Neural cell (in vitro differentiated cells): ENCODE measurements at regions not wholly inside any gene's neighbourhood (a gene's known extent, or its start where the extent isn't known, plus 50 kb on each side); places are given as distances from the start of the nearest gene placed in this dataset.

Experiments
- H2AFZ ChIP-seq: fragments of 200-600, 300-800 bp; sonication (generic), shearing (Covaris generic); 2 replicates; pipeline ENCODE4 v1.6.0; 2014; ENCODE audit warnings: low read depth, mild to moderate bottlenecking, antibody characterized with exemption, low read length, moderate library complexity
- H3F3A ChIP-seq: fragments of 200-600 bp; shearing (Covaris generic); 2 replicates; pipeline ENCODE4 v1.6.1; 2016; ENCODE audit warnings: mild to moderate bottlenecking, moderate library complexity, mixed read lengths, antibody characterized with exemption, low read length; ENCODE audit not compliant: insufficient read depth, poor library complexity, severe bottlenecking
- H3K27ac ChIP-seq: fragments of 200-600, 300-800 bp; sonication (generic), shearing (Covaris generic); 2 replicates; pipeline ENCODE4 v1.5.1; 2014; ENCODE audit warnings: mild to moderate bottlenecking, low read length, moderate library complexity
- H3K27me3 ChIP-seq: fragments of 300-800, 200-600 bp; sonication (generic), shearing (Covaris generic); 2 replicates; pipeline ENCODE4 v1.6.0; 2014; ENCODE audit warnings: mild to moderate bottlenecking, low read depth, low read length, moderate library complexity; ENCODE audit not compliant: insufficient read depth
- H3K36me3 ChIP-seq: fragments of 300-800, 200-600 bp; sonication (generic), shearing (Covaris generic); 2 replicates; pipeline ENCODE4 v1.5.1; 2014; ENCODE audit warnings: mild to moderate bottlenecking, antibody characterized with exemption, low read length, moderate library complexity; ENCODE audit not compliant: insufficient read depth
- H3K4me2 ChIP-seq: fragments of 300-800, 200-600 bp; sonication (generic), shearing (Covaris generic); 2 replicates; pipeline ENCODE4 v1.6.0; 2014; ENCODE audit warnings: mild to moderate bottlenecking, low read length
- H3K4me3 ChIP-seq: fragments of 300-800, 200-600 bp; sonication (generic), shearing (Covaris generic); 2 replicates; pipeline ENCODE4 v1.5.1; 2014; ENCODE audit warnings: mild to moderate bottlenecking, low read length, moderate library complexity
- H3K79me2 ChIP-seq: fragments of 200-600 bp; shearing (Covaris generic); replicated peaks from 2 replicates; pipeline ENCODE4 v1.6.0; 2014; ENCODE audit warnings: mild to moderate bottlenecking, low read length, moderate library complexity; ENCODE audit not compliant: insufficient read depth
- H3K9ac ChIP-seq: fragments of 300-800, 200-600 bp; sonication (generic), shearing (Covaris generic); 2 replicates; pipeline ENCODE4 v1.6.1; 2016; ENCODE audit warnings: mild to moderate bottlenecking, low read length, mixed read lengths
- H3K9me2 ChIP-seq: fragments of 200-600 bp; shearing (Covaris generic); 2 replicates; pipeline ENCODE4 v1.6.1; 2016; ENCODE audit warnings: mild to moderate bottlenecking, low read length, mixed read lengths; ENCODE audit not compliant: insufficient read depth
- H3K9me3 ChIP-seq: fragments of 200-600, 300-800 bp; sonication (generic), shearing (Covaris generic); 2 replicates; pipeline ENCODE4 v1.6.1; 2016; ENCODE audit warnings: mild to moderate bottlenecking, mixed run types, low read length, moderate library complexity, mixed read lengths
- H4K20me1 ChIP-seq: fragments of 200-600 bp; shearing (Covaris generic); 2 replicates; pipeline ENCODE4 v1.6.1; 2016; ENCODE audit warnings: mild to moderate bottlenecking, mixed run types; ENCODE audit not compliant: insufficient read depth
- EP300 ChIP-seq: fragments of 450-650 bp; conservative IDR thresholded peaks from 2 replicates; pipeline ENCODE4 v1.6.1; 2014; ENCODE audit warnings: antibody characterized with exemption, mild to moderate bottlenecking, moderate library complexity; ENCODE audit not compliant: poor library complexity, severe bottlenecking
- EZH2 ChIP-seq: fragments of 200-600, 300-800 bp; shearing (Covaris generic), sonication (generic); IDR thresholded peaks from 2 replicates; pipeline ENCODE4 v1.6.1; 2014; ENCODE audit warnings: antibody characterized with exemption, low read length, borderline replicate concordance, mild to moderate bottlenecking; ENCODE audit not compliant: insufficient read depth, poor library complexity, severe bottlenecking
- MXI1 ChIP-seq: fragments of 450-650 bp; conservative IDR thresholded peaks from 2 replicates; pipeline ENCODE4 v1.6.1; 2014; ENCODE audit warnings: antibody characterized with exemption, mild to moderate bottlenecking; ENCODE audit not compliant: poor library complexity, severe bottlenecking
- POLR2AphosphoS5 ChIP-seq: IDR thresholded peaks from 2 replicates; pipeline ENCODE4 v1.6.1; 2012
- RAD21 ChIP-seq: fragments of 450-650 bp; conservative IDR thresholded peaks from 2 replicates; pipeline ENCODE4 v1.6.1; 2014; ENCODE audit warnings: antibody characterized with exemption, mild to moderate bottlenecking, moderate library complexity
- SMC3 ChIP-seq: fragments of 450-650 bp; conservative IDR thresholded peaks from 2 replicates; pipeline ENCODE4 v1.6.1; 2014; ENCODE audit warnings: antibody characterized with exemption, mild to moderate bottlenecking, moderate library complexity; ENCODE audit not compliant: poor library complexity
- TAF1 ChIP-seq: IDR thresholded peaks from 2 replicates; pipeline ENCODE4 v1.6.1; 2012; ENCODE audit warnings: low read depth
- TF ChIP-seq, protein P1 (sequence below): fragments of 450-650 bp; IDR thresholded peaks from 2 replicates; pipeline ENCODE4 v1.5.1; 2014; ENCODE audit warnings: antibody characterized with exemption, mild to moderate bottlenecking, moderate library complexity; ENCODE audit not compliant: poor library complexity, severe bottlenecking
- TF ChIP-seq, protein P2 (sequence below): IDR thresholded peaks from 2 replicates; pipeline ENCODE4 v1.6.1; 2012; ENCODE audit warnings: borderline replicate concordance

DNA sequence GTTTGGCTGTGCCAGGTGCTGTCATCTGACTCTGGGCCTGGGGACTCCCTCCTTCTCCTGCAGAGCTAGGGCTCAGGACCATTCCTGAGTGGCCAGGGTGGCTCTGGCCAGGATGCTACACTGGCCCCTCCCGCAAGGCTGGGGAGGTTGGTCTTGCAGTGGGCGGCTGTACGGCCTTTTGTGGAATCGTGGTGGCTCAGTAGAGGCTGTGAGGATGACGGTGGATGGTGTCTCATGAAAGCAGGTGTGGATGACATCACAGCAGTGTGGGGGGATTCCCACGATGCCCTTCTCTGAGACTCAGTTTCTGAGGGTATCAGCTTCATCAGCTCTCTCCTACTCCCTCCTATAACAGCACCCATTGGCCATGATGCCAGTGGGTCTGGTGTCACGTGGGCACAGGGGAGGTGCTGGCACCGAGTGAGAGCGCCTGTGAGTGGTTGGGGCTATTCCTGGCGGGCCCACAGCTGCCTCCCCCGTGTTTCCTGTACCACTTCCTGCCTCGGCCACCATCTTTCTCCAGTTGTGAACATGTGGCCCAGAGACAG lies 144.2 kb upstream of the HDAC4 start:
- TF ChIP-seq, protein P1, sequence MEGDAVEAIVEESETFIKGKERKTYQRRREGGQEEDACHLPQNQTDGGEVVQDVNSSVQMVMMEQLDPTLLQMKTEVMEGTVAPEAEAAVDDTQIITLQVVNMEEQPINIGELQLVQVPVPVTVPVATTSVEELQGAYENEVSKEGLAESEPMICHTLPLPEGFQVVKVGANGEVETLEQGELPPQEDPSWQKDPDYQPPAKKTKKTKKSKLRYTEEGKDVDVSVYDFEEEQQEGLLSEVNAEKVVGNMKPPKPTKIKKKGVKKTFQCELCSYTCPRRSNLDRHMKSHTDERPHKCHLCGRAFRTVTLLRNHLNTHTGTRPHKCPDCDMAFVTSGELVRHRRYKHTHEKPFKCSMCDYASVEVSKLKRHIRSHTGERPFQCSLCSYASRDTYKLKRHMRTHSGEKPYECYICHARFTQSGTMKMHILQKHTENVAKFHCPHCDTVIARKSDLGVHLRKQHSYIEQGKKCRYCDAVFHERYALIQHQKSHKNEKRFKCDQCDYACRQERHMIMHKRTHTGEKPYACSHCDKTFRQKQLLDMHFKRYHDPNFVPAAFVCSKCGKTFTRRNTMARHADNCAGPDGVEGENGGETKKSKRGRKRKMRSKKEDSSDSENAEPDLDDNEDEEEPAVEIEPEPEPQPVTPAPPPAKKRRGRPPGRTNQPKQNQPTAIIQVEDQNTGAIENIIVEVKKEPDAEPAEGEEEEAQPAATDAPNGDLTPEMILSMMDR, result no peak
- TF ChIP-seq EP300, result no peak
- TF ChIP-seq POLR2AphosphoS5, result no peak
- no peak for TF ChIP-seq MXI1
- TF ChIP-seq, protein P2, sequence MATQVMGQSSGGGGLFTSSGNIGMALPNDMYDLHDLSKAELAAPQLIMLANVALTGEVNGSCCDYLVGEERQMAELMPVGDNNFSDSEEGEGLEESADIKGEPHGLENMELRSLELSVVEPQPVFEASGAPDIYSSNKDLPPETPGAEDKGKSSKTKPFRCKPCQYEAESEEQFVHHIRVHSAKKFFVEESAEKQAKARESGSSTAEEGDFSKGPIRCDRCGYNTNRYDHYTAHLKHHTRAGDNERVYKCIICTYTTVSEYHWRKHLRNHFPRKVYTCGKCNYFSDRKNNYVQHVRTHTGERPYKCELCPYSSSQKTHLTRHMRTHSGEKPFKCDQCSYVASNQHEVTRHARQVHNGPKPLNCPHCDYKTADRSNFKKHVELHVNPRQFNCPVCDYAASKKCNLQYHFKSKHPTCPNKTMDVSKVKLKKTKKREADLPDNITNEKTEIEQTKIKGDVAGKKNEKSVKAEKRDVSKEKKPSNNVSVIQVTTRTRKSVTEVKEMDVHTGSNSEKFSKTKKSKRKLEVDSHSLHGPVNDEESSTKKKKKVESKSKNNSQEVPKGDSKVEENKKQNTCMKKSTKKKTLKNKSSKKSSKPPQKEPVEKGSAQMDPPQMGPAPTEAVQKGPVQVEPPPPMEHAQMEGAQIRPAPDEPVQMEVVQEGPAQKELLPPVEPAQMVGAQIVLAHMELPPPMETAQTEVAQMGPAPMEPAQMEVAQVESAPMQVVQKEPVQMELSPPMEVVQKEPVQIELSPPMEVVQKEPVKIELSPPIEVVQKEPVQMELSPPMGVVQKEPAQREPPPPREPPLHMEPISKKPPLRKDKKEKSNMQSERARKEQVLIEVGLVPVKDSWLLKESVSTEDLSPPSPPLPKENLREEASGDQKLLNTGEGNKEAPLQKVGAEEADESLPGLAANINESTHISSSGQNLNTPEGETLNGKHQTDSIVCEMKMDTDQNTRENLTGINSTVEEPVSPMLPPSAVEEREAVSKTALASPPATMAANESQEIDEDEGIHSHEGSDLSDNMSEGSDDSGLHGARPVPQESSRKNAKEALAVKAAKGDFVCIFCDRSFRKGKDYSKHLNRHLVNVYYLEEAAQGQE, result no peak
- TF ChIP-seq EZH2, result no peak
- TF ChIP-seq SMC3, result no peak
- no peak for TF ChIP-seq TAF1
- no peak for TF ChIP-seq RAD21

DNA sequence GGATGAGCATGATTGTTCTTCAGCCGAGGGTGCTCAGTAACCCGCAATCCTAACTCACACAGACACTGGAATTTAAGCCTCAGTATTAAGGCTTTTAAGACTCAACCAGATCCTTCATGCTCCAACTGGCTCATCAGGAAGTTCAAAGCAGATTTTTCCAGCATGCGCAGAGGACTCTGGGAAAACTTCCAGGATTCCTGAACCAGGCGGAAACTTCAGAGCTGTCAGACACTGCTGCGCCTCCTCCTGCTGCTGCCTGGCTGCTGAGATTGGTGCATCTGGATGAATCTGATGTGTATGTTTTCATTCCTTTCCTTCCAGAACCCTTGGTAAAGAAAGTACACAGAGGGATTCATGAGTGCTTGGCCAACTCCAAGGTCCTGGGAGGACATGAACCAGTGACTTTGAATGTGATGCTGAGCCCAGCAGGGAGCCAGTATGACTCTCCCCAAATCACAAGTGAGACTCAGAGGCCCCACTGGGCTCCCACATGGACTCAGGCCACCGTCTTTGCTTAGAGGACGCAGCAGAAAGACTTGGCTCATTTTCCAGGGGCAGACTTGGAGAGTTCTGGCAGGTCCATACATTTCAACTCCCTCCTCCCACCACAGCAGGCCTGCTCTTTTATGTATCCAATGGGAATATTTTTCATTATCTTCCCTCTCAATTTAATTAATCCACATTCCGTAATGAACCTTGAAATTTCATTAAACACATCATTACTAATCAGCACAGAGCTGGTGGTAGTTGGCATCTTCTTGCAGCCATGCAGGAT lies 143.5 kb upstream of the HDAC4 start:
- Histone ChIP-seq H3K27me3 (no peaks in the 10 kb centered on the region), H3K4me3 (no peak overlapping the region), H3K36me3 (no peaks in the 10 kb centered on the region), H3K9me2 (no peaks in the 10 kb centered on the region), H3K4me2 (no peak overlapping the region), H3F3A (no peaks in the 10 kb centered on the region), H4K20me1 (no peaks in the 10 kb centered on the region), H3K9me3 (no peaks in the 10 kb centered on the region), H3K27ac (no peak overlapping the region), H3K9ac (no peak overlapping the region), H2AFZ (no peak overlapping the region), H3K79me2 (no peaks in the 10 kb centered on the region)
- TF ChIP-seq, protein P1, result no peak
- TF ChIP-seq RAD21, result no peak

More for the DNA sequence above, 144.2 kb upstream of the HDAC4 start:
- Histone ChIP-seq H3K9me2 (no peaks in the 10 kb centered on the region), H3K27me3 (no peaks in the 10 kb centered on the region), H3K36me3 (no peaks in the 10 kb centered on the region), H4K20me1 (no peaks in the 10 kb centered on the region), H3K79me2 (no peaks in the 10 kb centered on the region), H3K4me3 (no peak overlapping the region), H2AFZ (no peak overlapping the region), H3K4me2 (no peak overlapping the region), H3K27ac (no peak overlapping the region), H3F3A (no peaks in the 10 kb centered on the region), H3K9me3 (no peaks in the 10 kb centered on the region), H3K9ac (no peak overlapping the region)
